ENCODE measurements at regions not wholly inside any gene's neighbourhood (a gene's known extent, or its start where the extent isn't known, plus 50 kb on each side); places are given as distances from the start of the nearest gene placed in this dataset.

GRCh38 chr9:22588918-22589317 lies 142.3 kb downstream of the DMRTA1 start:
- Histone ChIP-seq H3F3A (ENCODE audit: insufficient read depth) (no peaks in the 10 kb centered on the region), H3K4me2 (ENCODE audit: low read depth, low read length, poor library complexity, severe bottlenecking) (no peak overlapping the region), H2AFZ (ENCODE audit: low read depth, low read length, severe bottlenecking) (no peak overlapping the region), H3K4me3 (ENCODE audit: insufficient read depth, low read length, poor library complexity, severe bottlenecking) (no peak overlapping the region), H4K20me1 (ENCODE audit: low read depth, low read length) (no peaks in the 10 kb centered on the region), H3K9me2 (replicated peaks; ENCODE audit: insufficient read depth, low read length) (no peaks in the 10 kb centered on the region), H3K79me2 (ENCODE audit: insufficient read depth, low read length) (no peaks in the 10 kb centered on the region), H3K27ac (ENCODE audit: low read depth, low read length) (no peak overlapping the region), H3K27me3 (ENCODE audit: low read length) (no peaks in the 10 kb centered on the region), H3K36me3 (ENCODE audit: low read length) (no peaks in the 10 kb centered on the region), H3K9ac (ENCODE audit: low read length) (no peak overlapping the region), H3K9me3 (ENCODE audit: insufficient read depth, low read length) (no peaks in the 10 kb centered on the region)
- TF ChIP-seq CTCF (IDR thresholded peaks at IDR 0.05; ENCODE audit: insufficient read depth, low read length, poor library complexity, severe bottlenecking) (no peak), EZH2phosphoT487 (conservative IDR thresholded peaks at IDR 0.05; ENCODE audit: low read length) (no peak)

- no peaks in the 10 kb centered on the region for H3K79me2 ChIP-seq (ENCODE audit: insufficient read depth, low read length)
- no peak overlapping the region for H2AFZ ChIP-seq (ENCODE audit: low read depth, low read length, severe bottlenecking)
- no peaks in the 10 kb centered on the region for H3F3A ChIP-seq (ENCODE audit: insufficient read depth)
- no peaks in the 10 kb centered on the region for H4K20me1 ChIP-seq (ENCODE audit: low read depth, low read length)
- no peaks in the 10 kb centered on the region for H3K9me3 ChIP-seq (ENCODE audit: insufficient read depth, low read length)
- no peaks in the 10 kb centered on the region for H3K27me3 ChIP-seq (ENCODE audit: low read length)
- no peak overlapping the region for H3K4me3 ChIP-seq (ENCODE audit: insufficient read depth, low read length, poor library complexity, severe bottlenecking)
- H3K36me3 ChIP-seq (ENCODE audit: low read length), result no peaks in the 10 kb centered on the region
- H3K27ac ChIP-seq (ENCODE audit: low read depth, low read length), result no peak overlapping the region
- no peak overlapping the region for H3K4me2 ChIP-seq (ENCODE audit: low read depth, low read length, poor library complexity, severe bottlenecking)
- H3K9ac ChIP-seq (ENCODE audit: low read length), result no peak overlapping the region
- no peaks in the 10 kb centered on the region for H3K9me2 ChIP-seq (replicated peaks; ENCODE audit: insufficient read depth, low read length)
- TF ChIP-seq CTCF (IDR thresholded peaks at IDR 0.05; ENCODE audit: insufficient read depth, low read length, poor library complexity, severe bottlenecking) (no peak), EZH2phosphoT487 (conservative IDR thresholded peaks at IDR 0.05; ENCODE audit: low read length) (no peak)
Observed at GRCh38 chr9:22590336-22591033, 143.9 kb downstream of the DMRTA1 start.

- no peak overlapping the region for H2AFZ ChIP-seq (ENCODE audit: low read depth, low read length, severe bottlenecking)
- H3K27ac ChIP-seq (ENCODE audit: low read depth, low read length), result no peak overlapping the region
- H3K9ac ChIP-seq (ENCODE audit: low read length), result no peak overlapping the region
- no peaks in the 10 kb centered on the region for H3K9me2 ChIP-seq (replicated peaks; ENCODE audit: insufficient read depth, low read length)
- H3K4me3 ChIP-seq (ENCODE audit: insufficient read depth, low read length, poor library complexity, severe bottlenecking), result no peak overlapping the region
- no peak overlapping the region for H3K4me2 ChIP-seq (ENCODE audit: low read depth, low read length, poor library complexity, severe bottlenecking)
- H4K20me1 ChIP-seq (ENCODE audit: low read depth, low read length), result no peaks in the 10 kb centered on the region
- TF ChIP-seq EZH2phosphoT487 (conservative IDR thresholded peaks at IDR 0.05; ENCODE audit: low read length), result no peak
- no peak for TF ChIP-seq CTCF (IDR thresholded peaks at IDR 0.05; ENCODE audit: insufficient read depth, low read length, poor library complexity, severe bottlenecking)
- no peaks in the 10 kb centered on the region for H3K9me3 ChIP-seq (ENCODE audit: insufficient read depth, low read length)
- no peaks in the 10 kb centered on the region for H3F3A ChIP-seq (ENCODE audit: insufficient read depth)
- no peaks in the 10 kb centered on the region for H3K36me3 ChIP-seq (ENCODE audit: low read length)
- no peaks in the 10 kb centered on the region for H3K27me3 ChIP-seq (ENCODE audit: low read length)
- no peaks in the 10 kb centered on the region for H3K79me2 ChIP-seq (ENCODE audit: insufficient read depth, low read length)
Observed at GRCh38 chr9:22595805-22596204, 149.2 kb downstream of the DMRTA1 start.

Data from SU-DHL-6 (cell line).